ENCODE measurements at regions not wholly inside any gene's neighbourhood (a gene's known extent, or its start where the extent isn't known, plus 50 kb on each side); places are given as distances from the start of the nearest gene placed in this dataset.
"Not testable (repeated sequence)": the region's sequence is repeated elsewhere in the genome, so short reads cannot be mapped to it uniquely, and the experiment has no call there.

DNA sequence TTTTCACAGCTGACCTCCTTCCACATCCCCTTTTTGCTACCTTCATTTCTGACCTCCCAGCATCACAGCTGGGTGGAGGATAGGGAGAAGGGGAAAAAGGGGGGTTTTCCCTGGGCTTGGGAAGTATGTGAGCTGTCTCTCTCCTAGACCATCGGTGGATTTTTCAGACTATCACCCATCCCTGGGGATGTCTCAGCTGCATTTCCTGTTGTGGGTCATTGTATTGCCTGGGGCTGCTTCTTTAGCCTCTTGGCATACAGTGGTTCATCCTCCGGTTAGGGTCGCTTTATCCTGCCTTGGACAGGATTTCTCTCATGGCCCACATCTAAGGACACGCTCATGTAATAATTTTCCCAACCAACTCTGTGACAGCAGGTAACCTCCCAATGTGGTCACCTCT, 142.5 kb upstream of the ARG1 start:
- DNase-seq (ENCODE audit: low spot score), result no peak

GRCh38 chr6:131431718-131432117, 141.3 kb upstream of the ARG1 start:
- DNase-seq (ENCODE audit: low spot score), result no peak

DNA sequence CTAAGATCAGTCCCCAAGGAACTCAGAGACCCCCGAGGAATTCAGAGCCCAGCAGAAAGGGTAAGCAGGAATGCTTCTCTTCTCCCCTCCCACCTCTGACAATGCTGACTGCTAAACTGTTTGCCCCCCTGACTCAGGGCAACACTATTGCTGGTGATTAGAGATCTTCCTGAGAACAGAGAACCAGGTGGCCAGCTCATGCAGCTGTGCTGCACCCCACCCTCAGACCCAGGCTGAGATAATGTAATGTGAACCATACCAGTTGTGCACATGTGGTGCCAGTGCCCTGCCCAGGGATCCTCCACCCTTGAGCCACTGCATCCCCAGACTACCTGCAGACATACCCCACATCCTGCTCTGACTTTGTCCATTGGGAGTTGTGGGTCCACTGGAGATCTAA, 139.1 kb upstream of the ARG1 start:
- DNase-seq (ENCODE audit: low spot score), result no peak

DNA sequence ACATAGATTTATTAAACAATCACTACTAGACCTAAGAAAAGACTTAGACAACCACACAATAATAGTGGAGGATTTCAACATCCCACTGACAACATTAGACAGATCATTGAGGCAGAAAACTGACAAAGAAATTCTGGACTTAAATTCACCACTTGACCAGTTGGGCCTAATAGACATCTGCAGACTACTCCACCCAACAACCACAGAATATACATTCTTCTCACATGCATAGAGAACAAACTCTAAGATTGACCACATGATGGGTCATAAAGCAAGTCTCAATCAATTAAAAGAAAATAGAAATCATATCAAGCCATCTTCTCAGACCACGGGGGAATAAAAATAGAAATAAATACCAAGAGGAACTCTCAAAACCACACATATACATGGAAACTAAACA, 136.7 kb upstream of the ARG1 start:
- DNase-seq (ENCODE audit: low spot score), result no peak

- no peak for DNase-seq (ENCODE audit: low spot score)
Measured at GRCh38 chr6:131443014-131443413, 130.0 kb upstream of the ARG1 start.

DNA sequence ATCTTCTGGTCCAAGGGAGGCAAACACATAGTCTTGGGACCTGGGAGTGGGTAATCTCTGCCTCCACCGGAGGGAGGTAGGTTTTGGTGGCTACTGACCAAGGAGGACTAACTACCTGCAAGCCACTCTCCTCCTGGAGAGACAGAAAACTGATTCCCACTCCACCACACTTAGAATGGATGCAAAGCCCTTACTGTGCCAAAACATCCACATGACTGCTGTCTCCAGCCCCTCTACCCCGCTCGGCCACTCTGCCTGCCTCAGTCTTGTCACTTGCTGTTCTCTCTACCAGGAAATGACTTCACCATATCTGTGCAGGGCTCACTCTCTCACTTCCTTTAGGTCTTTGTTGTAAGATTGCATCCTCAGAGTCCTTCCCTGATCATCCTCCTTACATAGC, 129.5 kb upstream of the ARG1 start:
- no peak for DNase-seq (ENCODE audit: low spot score)

DNA sequence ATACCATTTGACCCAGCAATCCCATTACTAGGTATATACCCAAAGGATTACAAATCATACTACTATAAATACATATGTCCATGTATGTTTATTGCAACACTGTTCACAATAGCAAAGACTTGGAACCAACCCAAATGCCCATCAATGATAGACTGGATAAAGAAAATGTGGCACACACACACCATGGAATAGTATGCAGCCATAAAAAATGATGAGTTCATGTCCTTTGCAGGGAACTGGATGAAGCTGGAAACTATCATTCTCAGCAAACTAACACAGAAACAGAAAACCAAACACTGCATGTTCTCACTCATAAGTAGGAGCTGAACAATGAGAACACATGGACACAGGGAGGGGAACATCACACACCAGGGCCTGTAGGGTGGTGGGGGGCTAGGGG, 127.7 kb upstream of the ARG1 start:
- DNase-seq (ENCODE audit: low spot score), result not testable (repeated sequence)

GRCh38 chr6:131450861-131451260, 122.2 kb upstream of the ARG1 start:
- no peak for DNase-seq (ENCODE audit: low spot score)

GRCh38 chr6:131451321-131452144, 121.5 kb upstream of the ARG1 start:
- peak; percentile 35 for DNase-seq (ENCODE audit: low spot score)

DNA sequence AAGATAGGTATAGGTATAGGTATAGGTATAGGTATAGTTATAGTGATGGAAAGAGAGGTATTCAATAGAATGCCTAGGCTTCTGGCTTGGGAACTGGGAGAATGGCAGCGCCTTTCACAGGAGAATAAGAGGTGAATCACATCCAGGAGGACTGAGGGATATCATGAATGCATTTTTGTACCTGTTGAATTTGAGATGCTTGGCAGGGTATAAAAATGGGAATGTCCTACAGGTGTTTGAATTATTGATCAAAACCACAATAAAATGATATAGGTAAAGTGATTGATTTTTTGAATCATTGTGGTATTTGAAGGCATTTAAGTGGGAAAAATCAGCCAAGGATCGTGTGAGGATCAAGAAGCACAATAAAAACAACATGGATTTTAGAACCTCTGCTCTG, 119.2 kb upstream of the ARG1 start:
- no peak for DNase-seq (ENCODE audit: low spot score)

DNA sequence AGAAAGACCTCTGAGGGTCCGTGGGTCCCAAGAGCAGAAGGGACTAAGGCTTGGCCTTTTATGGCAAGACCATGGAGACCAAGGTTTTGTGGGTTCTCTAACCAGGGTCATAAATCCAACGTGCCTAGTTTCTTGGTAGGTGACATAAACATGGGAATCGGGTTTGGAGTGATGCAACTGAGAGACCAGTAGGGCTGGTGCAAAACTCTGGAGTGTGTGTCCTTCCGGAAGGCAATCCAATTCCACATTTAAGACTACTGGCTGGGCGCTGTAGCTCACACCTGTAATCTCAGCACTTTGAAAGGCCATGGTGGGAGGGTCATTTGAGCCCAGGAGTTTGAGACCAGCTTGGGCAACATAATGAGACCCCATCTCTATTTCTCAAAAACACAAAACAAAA, 116.5 kb upstream of the ARG1 start:
- DNase-seq (ENCODE audit: low spot score), result no peak

GRCh38 chr6:131459005-131459404, 114.0 kb upstream of the ARG1 start:
- DNase-seq (ENCODE audit: low spot score), result no peak

DNA sequence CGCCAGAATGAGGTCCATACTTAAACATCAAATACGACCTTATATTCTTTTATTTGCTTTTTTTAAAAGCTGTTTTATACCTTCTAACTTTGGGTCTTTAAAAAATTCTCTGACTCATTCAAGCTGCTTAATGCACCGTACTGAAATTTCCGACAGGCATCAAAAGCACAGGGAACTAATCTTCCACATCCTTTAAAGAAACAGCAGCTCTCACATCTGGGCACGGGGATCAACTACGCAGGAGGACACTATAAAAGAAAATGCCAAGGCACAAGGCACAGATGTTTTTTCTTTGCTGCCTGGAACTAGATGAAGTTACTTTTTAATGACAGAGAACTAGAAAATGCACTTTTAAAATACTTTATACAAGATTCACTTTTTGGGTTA, 112.4 kb upstream of the ARG1 start:
- DNase-seq (ENCODE audit: low spot score), result no peak

GRCh38 chr6:131469130-131469529, 103.9 kb upstream of the ARG1 start:
- no peak for DNase-seq (ENCODE audit: low spot score)

GRCh38 chr6:131470534-131470933, 102.5 kb upstream of the ARG1 start:
- no peak for DNase-seq (ENCODE audit: low spot score)

DNA sequence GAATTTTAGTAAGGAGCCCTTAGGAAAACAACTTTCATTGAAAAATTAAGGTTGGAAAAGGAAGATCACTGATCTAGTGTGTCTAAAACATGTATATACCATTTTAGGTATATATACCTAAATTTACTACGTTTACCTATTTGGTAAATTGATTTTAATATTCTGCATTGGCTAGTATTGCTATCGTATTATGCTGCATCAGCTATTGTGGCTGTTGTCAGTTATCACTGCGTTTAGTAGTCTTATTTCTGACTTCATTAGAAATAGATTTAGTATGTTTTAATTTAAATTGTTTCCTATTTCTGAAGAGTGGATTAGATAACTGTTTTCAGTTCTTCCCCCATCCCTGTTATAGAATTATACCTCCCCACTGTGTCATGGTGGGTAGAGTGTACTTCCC, 101.7 kb upstream of the ARG1 start:
- DNase-seq (ENCODE audit: low spot score), result no peak

- DNase-seq (ENCODE audit: low spot score), result not testable (repeated sequence)
Measured at GRCh38 chr6:131473303-131473702, 99.7 kb upstream of the ARG1 start.

GRCh38 chr6:131476362-131476761, 96.7 kb upstream of the ARG1 start:
- no peak for DNase-seq (ENCODE audit: low spot score)

DNA sequence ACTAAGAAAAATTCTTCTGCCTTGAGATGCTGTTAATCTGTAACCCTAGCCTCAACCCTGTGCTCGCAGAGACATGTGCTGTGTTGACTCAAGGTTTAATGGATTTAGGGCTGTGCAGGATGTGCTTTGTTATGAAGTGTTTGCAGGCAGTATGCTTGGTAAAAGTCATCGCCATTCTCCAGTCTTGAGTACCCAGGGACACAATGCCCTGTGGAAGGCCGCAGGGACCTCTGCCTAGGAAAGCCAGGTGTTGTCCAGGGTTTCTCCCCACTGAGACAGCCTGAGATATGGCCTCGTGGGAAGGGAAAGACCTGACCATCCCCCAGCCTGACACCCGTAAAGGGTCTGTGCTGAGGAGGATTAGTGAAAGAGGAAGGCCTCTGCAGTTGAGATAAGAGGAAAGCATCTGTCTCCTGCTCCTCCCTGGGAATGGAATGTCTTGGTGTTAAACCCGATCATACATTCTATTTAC, 94.2 kb upstream of the ARG1 start:
- DNase-seq (ENCODE audit: low spot score), result not testable (repeated sequence)

- DNase-seq (ENCODE audit: low spot score), result no peak
Measured at GRCh38 chr6:131486608-131487007, 86.4 kb upstream of the ARG1 start.

DNA sequence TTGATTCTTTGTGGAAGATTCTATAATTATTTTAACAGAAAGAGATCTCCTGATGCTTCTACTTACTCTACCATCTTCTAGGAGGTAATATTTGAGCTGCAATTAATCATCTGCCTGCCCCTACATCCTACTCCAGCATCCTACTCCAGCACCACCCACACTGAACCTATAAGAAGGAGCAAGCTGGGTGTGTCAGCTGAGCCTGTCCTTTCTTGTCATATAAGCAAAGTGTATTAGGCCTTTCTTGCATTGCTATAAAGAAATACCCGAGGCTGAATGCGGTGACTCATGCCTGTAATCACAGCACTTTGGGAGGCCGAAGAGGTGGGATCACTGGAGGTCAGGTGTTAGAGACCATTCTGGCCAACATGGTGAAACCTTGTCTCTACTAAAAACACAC, 84.2 kb upstream of the ARG1 start:
- no peak for DNase-seq (ENCODE audit: low spot score)

DNA sequence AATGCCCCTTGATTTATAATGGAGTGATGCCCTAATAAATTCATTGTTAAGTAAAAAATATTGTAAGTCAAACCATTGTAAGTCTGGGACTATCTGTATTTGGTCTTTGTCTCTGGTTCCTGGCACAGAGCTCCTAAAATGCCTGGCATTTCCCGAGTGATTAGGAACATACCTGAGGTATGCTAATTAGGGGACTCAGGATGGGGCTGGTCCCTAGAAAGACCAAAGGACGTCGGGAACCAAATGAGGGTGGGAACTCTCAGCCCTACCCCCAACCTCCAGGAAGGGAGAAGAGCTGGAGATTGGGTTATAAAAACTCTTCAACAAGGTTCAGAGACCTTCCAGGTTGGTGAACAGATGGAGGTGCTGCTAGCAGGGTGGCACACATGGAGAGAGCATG, 82.6 kb upstream of the ARG1 start:
- DNase-seq (ENCODE audit: low spot score), result no peak

- no peak for DNase-seq (ENCODE audit: low spot score)
Measured at GRCh38 chr6:131492932-131493573, 80.0 kb upstream of the ARG1 start.

GRCh38 chr6:131504387-131504786, 68.6 kb upstream of the ARG1 start:
- not testable (repeated sequence) for DNase-seq (ENCODE audit: low spot score)
